Prostate gland (tissue), 2 donors: ENCODE measurements at regions not wholly inside any gene's neighbourhood (a gene's known extent, or its start where the extent isn't known, plus 50 kb on each side); places are given as distances from the start of the nearest gene placed in this dataset.
"Not testable (repeated sequence)": the region's sequence is repeated elsewhere in the genome, so short reads cannot be mapped to it uniquely, and the experiment has no call there.

Experiments
- DNase-seq: peaks from one replicate; pipeline ENCODE4 v3.0.0-alpha.2; 2019; ENCODE audit warnings: low spot score
- H3K27ac ChIP-seq, 2 donors: fragments of 200-600 bp; sonication (generic); 2 replicates each; pipeline ENCODE4 v1.5.1; 2017 to 2019
- H3K27me3 ChIP-seq: fragments of 200-600 bp; sonication (generic); replicated peaks from 2 replicates; pipeline ENCODE4 v1.5.1; 2019; ENCODE audit not compliant: insufficient read depth
- H3K36me3 ChIP-seq, 2 donors: fragments of 200-600 bp; sonication (generic); 1 replicate in 1 of 2; 2 replicates in 1 of 2; pipeline versions ENCODE4 v1.5.1 to v1.8.1; 2017 to 2019
- H3K4me1 ChIP-seq: fragments of 200-600 bp; sonication (generic); replicated peaks from 2 replicates; pipeline ENCODE4 v1.5.1; 2019
- H3K4me3 ChIP-seq, 2 donors: fragments of 200-600 bp; sonication (generic); 2 replicates each; pipeline ENCODE4 v1.5.1; 2017 to 2019
- H3K9me3 ChIP-seq: fragments of 200-600 bp; sonication (generic); 2 replicates; pipeline ENCODE4 v1.5.1; 2017
- POLR2A ChIP-seq: fragments of 450-650 bp; IDR thresholded peaks from one replicate; pipeline ENCODE4 v1.6.1; 2016; ENCODE audit warnings: antibody characterized with exemption, mild to moderate bottlenecking
- POLR2AphosphoS5 ChIP-seq: sonication (generic); formaldehyde crosslinking; IDR thresholded peaks from one replicate; pipeline ENCODE4 v1.6.1; 2017; ENCODE audit warnings: antibody characterized with exemption
- WGBS: methylation state at CpG from one replicate; pipeline ENCODE4 v1.1.5; 2018; 5-methylcytosine and 5-hydroxymethylcytosine counted together
- intact Hi-C: fragments of 100-400 bp; cut with DNase I; formaldehyde crosslinking; loops from one replicate; pipeline ENCODE4 v1.14.2; 2022
- TF ChIP-seq, protein P1 (sequence below), 4 experiments: fragments of 200-600 bp in 2 of 4; fragments of 450-650 bp in 2 of 4; sonication (generic) in 2 of 4; IDR thresholded peaks; 1 replicate in 3 of 4; 2 replicates in 1 of 4; pipeline ENCODE4 v1.5.1; 2016 to 2019; ENCODE audit warnings: antibody characterized with exemption in 4 of 4, mild to moderate bottlenecking in 2 of 4, moderate library complexity in 2 of 4

DNA sequence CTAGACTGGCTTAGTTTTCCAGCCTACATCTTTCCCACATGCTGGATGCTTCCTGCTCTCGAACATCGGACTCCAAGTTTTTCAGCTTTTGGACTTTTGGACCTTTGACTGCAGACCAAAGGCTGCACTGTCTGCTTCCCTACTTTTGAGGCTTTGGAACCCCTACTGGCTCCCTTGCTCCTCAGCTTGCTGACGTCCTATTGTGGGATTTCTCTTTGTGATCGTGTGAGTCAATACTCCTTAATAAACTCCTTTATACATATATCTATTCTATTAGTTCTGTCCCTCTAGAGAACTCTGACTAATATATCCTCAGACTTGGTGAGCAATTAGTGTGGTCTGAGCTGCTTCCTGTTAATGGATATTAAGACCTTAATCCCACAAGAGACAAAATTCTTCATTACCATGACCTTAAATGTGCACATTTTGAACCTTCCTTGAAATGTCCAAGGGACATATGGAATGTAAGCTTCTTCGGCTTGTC, 752.9 kb downstream of the CDH18 start:
- intact Hi-C loops: no loop called here
- no peaks in the 10 kb centered on the region for H3K9me3 ChIP-seq
- H3K4me1 ChIP-seq: no peaks in the 10 kb centered on the region
- H3K36me3 ChIP-seq: no peaks in the 10 kb centered on the region
- DNase-seq: no peak
- H3K27me3 ChIP-seq: no peaks in the 10 kb centered on the region
- 94% methylated on average over 5 of the region's 5 CpGs for WGBS
- no peak overlapping the region for H3K4me3 ChIP-seq
- TF ChIP-seq, protein P1, sequence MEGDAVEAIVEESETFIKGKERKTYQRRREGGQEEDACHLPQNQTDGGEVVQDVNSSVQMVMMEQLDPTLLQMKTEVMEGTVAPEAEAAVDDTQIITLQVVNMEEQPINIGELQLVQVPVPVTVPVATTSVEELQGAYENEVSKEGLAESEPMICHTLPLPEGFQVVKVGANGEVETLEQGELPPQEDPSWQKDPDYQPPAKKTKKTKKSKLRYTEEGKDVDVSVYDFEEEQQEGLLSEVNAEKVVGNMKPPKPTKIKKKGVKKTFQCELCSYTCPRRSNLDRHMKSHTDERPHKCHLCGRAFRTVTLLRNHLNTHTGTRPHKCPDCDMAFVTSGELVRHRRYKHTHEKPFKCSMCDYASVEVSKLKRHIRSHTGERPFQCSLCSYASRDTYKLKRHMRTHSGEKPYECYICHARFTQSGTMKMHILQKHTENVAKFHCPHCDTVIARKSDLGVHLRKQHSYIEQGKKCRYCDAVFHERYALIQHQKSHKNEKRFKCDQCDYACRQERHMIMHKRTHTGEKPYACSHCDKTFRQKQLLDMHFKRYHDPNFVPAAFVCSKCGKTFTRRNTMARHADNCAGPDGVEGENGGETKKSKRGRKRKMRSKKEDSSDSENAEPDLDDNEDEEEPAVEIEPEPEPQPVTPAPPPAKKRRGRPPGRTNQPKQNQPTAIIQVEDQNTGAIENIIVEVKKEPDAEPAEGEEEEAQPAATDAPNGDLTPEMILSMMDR (IDR thresholded peaks at IDR 0.05): no peak
- no peak for TF ChIP-seq POLR2A
- TF ChIP-seq POLR2AphosphoS5: no peak
- no peak overlapping the region for H3K27ac ChIP-seq

DNA sequence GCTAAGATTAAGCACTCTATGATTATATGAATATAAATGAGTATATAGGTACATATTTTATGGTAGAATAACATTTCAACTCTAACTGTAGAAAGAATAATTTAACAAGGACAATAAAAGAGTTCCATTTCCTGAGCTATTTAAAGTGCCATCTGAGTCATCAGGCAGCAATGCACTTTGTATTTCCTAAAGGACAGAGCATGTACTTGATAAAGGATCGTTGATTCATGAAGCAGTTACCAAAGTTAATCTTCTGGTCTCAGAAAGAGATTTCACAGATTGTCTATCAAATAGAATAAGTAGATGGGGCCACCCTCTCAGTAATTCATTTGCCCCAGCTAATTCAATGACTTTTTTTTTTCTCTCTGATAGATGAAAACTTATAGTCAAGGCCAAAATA, 747.8 kb downstream of the CDH18 start:
- H3K4me1 ChIP-seq: no peaks in the 10 kb centered on the region
- H3K9me3 ChIP-seq: no peaks in the 10 kb centered on the region
- H3K27me3 ChIP-seq: no peaks in the 10 kb centered on the region
- intact Hi-C loops: no loop called here
- no peak for TF ChIP-seq POLR2AphosphoS5
- TF ChIP-seq, protein P1 (IDR thresholded peaks at IDR 0.05): no peak
- no peak overlapping the region for H3K27ac ChIP-seq
- no peaks in the 10 kb centered on the region for H3K36me3 ChIP-seq
- no peak for DNase-seq
- 12% methylated on average over 1 of the region's 1 CpG for whole genome bisulfite sequencing
- H3K4me3 ChIP-seq: no peak overlapping the region

DNA sequence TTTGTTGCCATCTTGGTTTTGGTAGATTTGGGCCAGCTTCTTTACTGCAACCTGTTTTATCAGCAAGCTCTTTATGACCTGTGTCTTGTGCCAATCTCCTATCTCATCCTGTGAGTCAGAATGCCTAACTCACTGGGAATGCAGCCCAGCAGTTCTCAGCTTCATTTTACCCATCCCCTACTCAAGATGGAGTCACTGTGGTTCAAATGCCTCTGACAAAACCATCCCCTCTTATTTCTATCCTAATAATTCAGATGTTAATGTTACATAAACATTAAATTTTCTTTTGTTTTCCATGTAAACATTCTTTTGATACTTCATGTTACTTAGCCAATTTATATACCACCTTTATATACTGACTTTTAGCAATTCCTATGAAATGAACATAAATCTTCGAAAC, 746.3 kb downstream of the CDH18 start:
- Histone ChIP-seq H3K4me3 (no peak overlapping the region), H3K9me3 (no peaks in the 10 kb centered on the region), H3K27me3 (no peaks in the 10 kb centered on the region), H3K36me3 (no peaks in the 10 kb centered on the region), H3K4me1 (no peaks in the 10 kb centered on the region), H3K27ac (no peak overlapping the region)
- no peak for DNase-seq
- no peak for TF ChIP-seq POLR2AphosphoS5
- TF ChIP-seq POLR2A: no peak
- TF ChIP-seq, protein P1 (IDR thresholded peaks at IDR 0.05): no peak
- 89% methylated on average over 1 of the region's 1 CpG for WGBS
- intact Hi-C loops: no loop called here

DNA sequence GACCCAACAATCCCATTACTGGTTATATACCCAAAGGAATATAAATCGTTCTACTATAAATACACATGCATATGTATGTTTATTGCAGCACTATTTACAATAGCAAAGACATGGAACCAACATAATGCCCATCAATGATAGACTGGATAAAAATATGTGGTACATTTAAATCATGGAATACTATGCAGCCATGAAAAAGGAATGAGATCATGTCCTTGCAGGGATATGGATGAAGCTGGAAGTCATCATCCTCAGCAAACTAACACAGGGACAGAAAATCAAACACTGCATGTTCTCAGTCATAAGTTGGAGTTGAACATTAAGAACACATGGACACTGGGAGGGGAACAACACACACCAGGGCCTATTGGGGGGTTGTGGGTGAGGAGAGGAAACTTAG, 741.8 kb downstream of the CDH18 start:
- H3K27ac ChIP-seq, H3K4me3 ChIP-seq, H3K4me1 ChIP-seq, DNase-seq, H3K27me3 ChIP-seq, intact Hi-C loops, H3K36me3 ChIP-seq, H3K9me3 ChIP-seq: not testable (repeated sequence)
- WGBS: 92% methylated on average over 1 of the region's 1 CpG

DNA sequence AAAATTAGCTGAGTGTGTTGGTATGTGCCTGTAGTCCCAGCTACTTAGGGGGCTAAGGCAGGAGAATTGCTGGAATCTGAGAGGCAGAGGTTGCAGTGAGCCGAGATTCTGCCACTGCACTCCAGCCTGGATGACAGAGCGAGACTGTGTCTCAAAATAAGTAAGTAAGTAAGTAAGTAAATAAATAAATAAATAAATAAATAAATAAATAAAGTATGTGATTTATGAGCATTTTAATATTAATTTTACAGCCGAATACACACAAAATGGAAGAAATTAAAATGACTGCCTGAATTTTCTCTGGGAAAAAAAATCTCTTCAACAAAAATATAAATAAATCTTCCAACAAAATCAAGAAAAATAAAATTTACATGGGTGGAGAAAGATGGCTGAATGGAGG, 740.7 kb downstream of the CDH18 start:
- Histone ChIP-seq H3K36me3 (no peaks in the 10 kb centered on the region), H3K9me3 (no peaks in the 10 kb centered on the region), H3K27ac (no peak overlapping the region), H3K4me1 (no peaks in the 10 kb centered on the region), H3K27me3 (no peaks in the 10 kb centered on the region), H3K4me3 (no peak overlapping the region)
- intact Hi-C loops: no loop called here
- no peak for DNase-seq
- TF ChIP-seq POLR2AphosphoS5 (no peak), POLR2A (no peak)
- TF ChIP-seq, protein P1 (IDR thresholded peaks at IDR 0.05): no peak
- WGBS: 91% methylated on average over 3 of the region's 3 CpGs
